HG02642 (cell line): ENCODE measurements at regions not wholly inside any gene's neighbourhood (a gene's known extent, or its start where the extent isn't known, plus 50 kb on each side); places are given as distances from the start of the nearest gene placed in this dataset.

Source experiments
- ATAC-seq: cut with Tn5 transposase; IDR thresholded peaks from one replicate; pipeline ENCODE4 v1.9.1; 2021; ENCODE audit warnings: mild to moderate bottlenecking; ENCODE audit not compliant: unreplicated experiment, poor library complexity

GRCh38 chr18:10400534-10401307 lies 53.7 kb upstream of the APCDD1 start:
- no peak for ATAC-seq

GRCh38 chr18:10401521-10401920 lies 52.9 kb upstream of the APCDD1 start:
- ATAC-seq = no peak

GRCh38 chr18:10401930-10402329 lies 52.5 kb upstream of the APCDD1 start:
- no peak for ATAC-seq

- ATAC-seq = no peak
These were observed 51.4 kb upstream of the APCDD1 start for GRCh38 chr18:10402871-10403559.

- no peak for ATAC-seq
These were observed 50.7 kb upstream of the APCDD1 start for GRCh38 chr18:10403708-10404107.

- ATAC-seq = no peak
These were observed 50.3 kb upstream of the APCDD1 start for GRCh38 chr18:10404168-10404567.
